ENCODE measurements at regions not wholly inside any gene's neighbourhood (a gene's known extent, or its start where the extent isn't known, plus 50 kb on each side); places are given as distances from the start of the nearest gene placed in this dataset.

- no peak for TF ChIP-seq ZNF33A (CRISPR knock-in tag; IDR thresholded peaks at IDR 0.05; ENCODE audit: borderline replicate concordance)
- no peak for TF ChIP-seq BRF2 (CRISPR knock-in tag; IDR thresholded peaks at IDR 0.05)
- no peak for TF ChIP-seq GLI4 (CRISPR knock-in tag; IDR thresholded peaks at IDR 0.05; ENCODE audit: borderline replicate concordance)
- TF ChIP-seq ZNF430 (CRISPR knock-in tag; IDR thresholded peaks at IDR 0.05), result no peak
- TF ChIP-seq PBX2 (CRISPR knock-in tag; IDR thresholded peaks at IDR 0.05), result no peak
These were observed 268.2 kb upstream of the NR5A2 start (continued) for GRCh38 chr1:199759268-199759730.

- DNase-seq (ENCODE audit: low spot score) (no peak), FAIRE-seq (no peak), ATAC-seq (no peak)
- Histone ChIP-seq H3K79me2 (ENCODE audit: insufficient read depth, low read length) (no peaks in the 10 kb centered on the region), H3K27ac (ENCODE audit: extremely low read length, insufficient read depth, low read length) (no peak overlapping the region), H3K4me3 (replicated peaks in 1 of 3; ENCODE audit: insufficient read depth in 1 of 3, low read depth in 2 of 3, low read length in 3 of 3) (no peak overlapping the region), H2AFZ (ENCODE audit: low read length) (no peak overlapping the region), H3K4me2 (ENCODE audit: low read depth, low read length) (no peak overlapping the region), H3K9ac (ENCODE audit: insufficient read depth, low read depth, low read length) (no peak overlapping the region), H3K9me3 (ENCODE audit: low read length) (no peaks in the 10 kb centered on the region), H3K36me3 (replicated peaks in 1 of 2; ENCODE audit: control insufficient read depth in 1 of 2, insufficient read depth in 2 of 2, low read length in 2 of 2) (no peaks in the 10 kb centered on the region), H3K27me3 (ENCODE audit: control insufficient read depth in 1 of 2, insufficient read depth in 2 of 2, low read length in 2 of 2) (no peaks in the 10 kb centered on the region), H3K4me1 (ENCODE audit: insufficient read depth, low read length) (no peaks in the 10 kb centered on the region), H4K20me1 (ENCODE audit: insufficient read depth, low read length) (no peaks in the 10 kb centered on the region)
- TF ChIP-seq ZNF10 (CRISPR knock-in tag; IDR thresholded peaks at IDR 0.05; ENCODE audit: borderline replicate concordance, low read depth) (no peak), EZH2 (conservative IDR thresholded peaks at IDR 0.05; ENCODE audit: low read depth, low read length) (no peak), ZNF746 (CRISPR knock-in tag; IDR thresholded peaks at IDR 0.05) (no peak), SRSF1 (optimal IDR thresholded peaks at IDR 0.05; ENCODE audit: low read depth, low read length) (no peak), JUNB (CRISPR knock-in tag; IDR thresholded peaks at IDR 0.05; ENCODE audit: borderline replicate concordance) (no peak), NFE2L1 (CRISPR knock-in tag; IDR thresholded peaks at IDR 0.05; ENCODE audit: borderline replicate concordance) (no peak), CHCHD3 (CRISPR knock-in tag; IDR thresholded peaks at IDR 0.05) (no peak), ZNF652 (CRISPR knock-in tag; IDR thresholded peaks at IDR 0.05; ENCODE audit: borderline replicate concordance, low read depth) (no peak), THAP7 (CRISPR knock-in tag; IDR thresholded peaks at IDR 0.05) (no peak), MAFG (CRISPR knock-in tag; IDR thresholded peaks at IDR 0.05) (no peak), HDAC2 (CRISPR knock-in tag; IDR thresholded peaks at IDR 0.05) (no peak)
- in situ Hi-C loops (cut with HindIII; ENCODE audit: extremely low pct_ligation_motif_present, low pct_unique_long_range_greater_than_20kb) (no loop called here), intact Hi-C loops (cut with micrococcal nuclease; ENCODE audit: unreplicated experiment) (no loop called here)
- POLR2A ChIA-PET, result no interaction called here
- no TSS peak for BruUV-seq (replicated peaks)
- CTCF ChIA-PET (ENCODE audit: low intra/inter-chr PET ratio, low total read pairs), result no interaction called here
- 10% methylated on average over 5 of the region's 5 CpGs for WGBS (ENCODE audit: low lambda C conversion rate)
These were observed 264.9 kb upstream of the NR5A2 start for GRCh38 chr1:199762572-199762971.
